Lower leg skin (tissue), 4 donors: ENCODE measurements at regions not wholly inside any gene's neighbourhood (a gene's known extent, or its start where the extent isn't known, plus 50 kb on each side); places are given as distances from the start of the nearest gene placed in this dataset.

Source experiments
- DNase-seq, 2 donors: peaks; one replicate each; pipeline ENCODE4 v3.0.0-alpha.2; 2019; ENCODE audit warnings: low spot score in 2 of 2
- H3K4me3 ChIP-seq: fragments of 200-600 bp; sonication (generic); 2 replicates; pipeline ENCODE4 v1.5.1; 2017; ENCODE audit warnings: mild to moderate bottlenecking, low read depth; ENCODE audit not compliant: poor library complexity, severe bottlenecking
- POLR2A ChIP-seq, 2 donors: fragments of 450-650 bp; IDR thresholded peaks; one replicate each; pipeline ENCODE4 v1.6.1; 2016 to 2017; ENCODE audit warnings: antibody characterized with exemption in 2 of 2, mild to moderate bottlenecking in 1 of 2, moderate library complexity in 1 of 2
- WGBS, 2 donors: methylation state at CpG; one replicate each; pipeline ENCODE4 v1.1.5; 2018; 5-methylcytosine and 5-hydroxymethylcytosine counted together
- intact Hi-C: fragments of 100-400 bp; cut with DNase I; formaldehyde crosslinking; loops from one replicate; pipeline ENCODE4 v1.15.0; 2023; ENCODE audit warnings: low total_unique reads
- TF ChIP-seq, protein P1 (sequence below), 3 donors: fragments of 450-650 bp; IDR thresholded peaks; one replicate each; pipeline ENCODE4 v1.5.1; 2016; ENCODE audit warnings: antibody characterized with exemption in 3 of 3, mild to moderate bottlenecking in 3 of 3, moderate library complexity in 2 of 3

DNA sequence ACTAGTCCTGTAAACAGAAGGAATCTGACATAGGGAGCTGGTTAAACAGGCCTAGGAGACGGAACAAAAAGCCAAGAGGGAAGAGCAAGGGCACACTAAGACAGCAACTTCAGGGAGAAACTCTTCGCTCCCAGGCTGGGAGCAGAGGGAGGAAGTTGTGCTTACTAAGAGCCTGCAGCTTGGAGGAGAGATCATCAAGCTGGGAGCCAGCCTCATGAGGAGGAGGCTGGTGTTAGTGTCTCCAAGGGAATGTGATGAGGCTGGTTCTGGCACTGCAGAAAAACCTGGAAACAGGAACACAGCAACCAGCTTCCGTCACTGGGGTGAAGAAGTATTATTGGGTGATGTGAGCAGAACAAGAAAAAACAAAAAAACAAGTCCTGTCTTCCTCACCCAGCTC is 1027.3 kb downstream of the UQCRFS1 start:
- no peak for DNase-seq
- TF ChIP-seq, protein P1, sequence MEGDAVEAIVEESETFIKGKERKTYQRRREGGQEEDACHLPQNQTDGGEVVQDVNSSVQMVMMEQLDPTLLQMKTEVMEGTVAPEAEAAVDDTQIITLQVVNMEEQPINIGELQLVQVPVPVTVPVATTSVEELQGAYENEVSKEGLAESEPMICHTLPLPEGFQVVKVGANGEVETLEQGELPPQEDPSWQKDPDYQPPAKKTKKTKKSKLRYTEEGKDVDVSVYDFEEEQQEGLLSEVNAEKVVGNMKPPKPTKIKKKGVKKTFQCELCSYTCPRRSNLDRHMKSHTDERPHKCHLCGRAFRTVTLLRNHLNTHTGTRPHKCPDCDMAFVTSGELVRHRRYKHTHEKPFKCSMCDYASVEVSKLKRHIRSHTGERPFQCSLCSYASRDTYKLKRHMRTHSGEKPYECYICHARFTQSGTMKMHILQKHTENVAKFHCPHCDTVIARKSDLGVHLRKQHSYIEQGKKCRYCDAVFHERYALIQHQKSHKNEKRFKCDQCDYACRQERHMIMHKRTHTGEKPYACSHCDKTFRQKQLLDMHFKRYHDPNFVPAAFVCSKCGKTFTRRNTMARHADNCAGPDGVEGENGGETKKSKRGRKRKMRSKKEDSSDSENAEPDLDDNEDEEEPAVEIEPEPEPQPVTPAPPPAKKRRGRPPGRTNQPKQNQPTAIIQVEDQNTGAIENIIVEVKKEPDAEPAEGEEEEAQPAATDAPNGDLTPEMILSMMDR (IDR thresholded peaks at IDR 0.05) = no peak
- no peak for TF ChIP-seq POLR2A (IDR thresholded peaks at IDR 0.05)
- WGBS, 2 donors = 44 to 53% methylated on average over 3 of the region's 3 CpGs
- intact Hi-C loops = no loop called here
- H3K4me3 ChIP-seq = no peak overlapping the region

DNA sequence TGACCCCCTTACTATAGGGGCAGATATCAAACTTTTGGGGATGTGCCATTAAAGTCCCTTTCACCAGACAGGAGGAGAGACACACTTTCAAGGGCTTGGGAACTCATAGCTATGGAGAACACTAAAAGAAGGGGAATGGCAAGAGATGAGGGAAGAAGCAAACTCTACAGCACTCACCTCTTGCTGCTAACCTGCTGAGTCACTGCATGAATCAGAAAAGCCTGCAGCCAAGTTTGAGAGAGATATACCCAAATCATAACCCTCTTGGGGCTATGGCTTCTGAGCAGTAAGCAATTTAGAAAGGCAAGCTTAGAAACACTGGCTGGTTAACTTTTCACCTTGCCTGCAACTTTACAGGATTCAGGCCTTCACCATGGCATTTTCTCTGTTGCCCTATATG is 1028.0 kb downstream of the UQCRFS1 start:
- H3K4me3 ChIP-seq = no peak overlapping the region
- no peak for TF ChIP-seq POLR2A (IDR thresholded peaks at IDR 0.05)
- DNase-seq = no peak
- intact Hi-C loops = no loop called here

DNA sequence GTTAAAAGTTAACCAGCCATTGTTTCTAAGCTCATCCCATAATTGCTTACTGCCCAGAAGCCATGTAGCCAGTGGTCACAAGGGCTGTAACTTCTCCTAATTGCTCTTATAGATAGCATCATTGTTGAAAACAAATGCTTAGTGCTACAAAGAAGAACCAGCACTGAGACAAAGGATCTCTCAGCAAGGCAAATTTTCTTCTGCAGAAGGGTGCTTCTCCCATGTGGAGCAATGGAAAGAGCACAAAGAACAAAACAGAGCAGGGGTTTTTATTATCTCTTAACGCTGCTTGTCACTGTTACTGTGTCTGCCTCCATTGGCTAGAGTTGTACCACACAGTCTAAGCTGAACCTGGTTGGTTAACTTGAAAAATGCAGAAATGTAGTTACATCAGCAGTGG is 1036.8 kb downstream of the UQCRFS1 start:
- TF ChIP-seq POLR2A (IDR thresholded peaks at IDR 0.05) = no peak
- TF ChIP-seq, protein P1 (IDR thresholded peaks at IDR 0.05) = no peak
- WGBS, 2 donors = 43 to 54% methylated on average over 1 of the region's 1 CpG
- intact Hi-C loops = no loop called here
- no peak overlapping the region for H3K4me3 ChIP-seq
- no peak for DNase-seq

DNA sequence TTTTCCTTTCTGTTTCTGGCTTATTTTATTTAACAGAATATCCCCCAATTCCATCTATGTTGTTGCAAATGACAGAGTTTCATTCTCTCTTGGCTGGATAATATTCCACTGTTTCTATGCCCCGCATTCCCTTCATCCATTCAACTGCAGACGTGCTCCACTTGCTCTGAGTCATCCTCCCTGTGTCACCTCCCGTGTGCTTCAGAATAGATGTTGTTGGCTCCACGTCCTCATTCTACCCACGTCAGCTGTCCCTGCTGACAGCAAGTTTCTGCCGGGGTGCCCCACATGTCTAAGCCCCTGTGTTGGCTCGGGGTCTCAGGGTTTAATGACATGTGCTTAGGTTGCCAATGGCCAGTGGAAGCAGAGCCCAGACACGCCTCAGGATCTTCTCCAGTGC is 1041.0 kb downstream of the UQCRFS1 start:
- TF ChIP-seq POLR2A (IDR thresholded peaks at IDR 0.05) = no peak
- TF ChIP-seq, protein P1 (IDR thresholded peaks at IDR 0.05) = no peak
- 83 to 84% methylated on average over 8 of the region's 8 CpGs for WGBS, 2 donors
- no peak overlapping the region for H3K4me3 ChIP-seq
- intact Hi-C loops = no loop called here
- no peak for DNase-seq

DNA sequence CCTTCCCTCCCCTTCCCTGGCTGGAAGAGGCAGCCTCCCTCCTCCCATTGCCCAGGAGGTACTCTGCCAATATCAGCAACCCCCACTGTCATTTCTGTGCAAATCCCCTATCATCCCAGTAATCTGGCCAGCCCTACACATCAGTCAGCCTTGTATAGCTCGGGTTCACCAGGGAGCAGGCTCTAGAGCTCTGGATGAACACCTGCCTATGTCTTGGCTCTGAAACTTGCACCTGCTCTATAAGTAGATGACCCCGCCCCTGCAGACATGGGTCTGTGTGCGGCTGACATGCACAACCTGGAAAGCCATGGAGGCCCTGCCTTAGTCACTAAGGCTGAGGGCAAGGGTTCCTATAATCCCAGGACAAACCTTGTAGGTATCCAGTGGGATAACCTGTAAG is 1042.9 kb downstream of the UQCRFS1 start:
- 51 to 53% methylated on average over 3 of the region's 3 CpGs for WGBS, 2 donors
- no peak for TF ChIP-seq POLR2A (IDR thresholded peaks at IDR 0.05)
- TF ChIP-seq, protein P1 (IDR thresholded peaks at IDR 0.05) = no peak
- intact Hi-C loops = no loop called here
- DNase-seq = no peak
- no peak overlapping the region for H3K4me3 ChIP-seq

DNA sequence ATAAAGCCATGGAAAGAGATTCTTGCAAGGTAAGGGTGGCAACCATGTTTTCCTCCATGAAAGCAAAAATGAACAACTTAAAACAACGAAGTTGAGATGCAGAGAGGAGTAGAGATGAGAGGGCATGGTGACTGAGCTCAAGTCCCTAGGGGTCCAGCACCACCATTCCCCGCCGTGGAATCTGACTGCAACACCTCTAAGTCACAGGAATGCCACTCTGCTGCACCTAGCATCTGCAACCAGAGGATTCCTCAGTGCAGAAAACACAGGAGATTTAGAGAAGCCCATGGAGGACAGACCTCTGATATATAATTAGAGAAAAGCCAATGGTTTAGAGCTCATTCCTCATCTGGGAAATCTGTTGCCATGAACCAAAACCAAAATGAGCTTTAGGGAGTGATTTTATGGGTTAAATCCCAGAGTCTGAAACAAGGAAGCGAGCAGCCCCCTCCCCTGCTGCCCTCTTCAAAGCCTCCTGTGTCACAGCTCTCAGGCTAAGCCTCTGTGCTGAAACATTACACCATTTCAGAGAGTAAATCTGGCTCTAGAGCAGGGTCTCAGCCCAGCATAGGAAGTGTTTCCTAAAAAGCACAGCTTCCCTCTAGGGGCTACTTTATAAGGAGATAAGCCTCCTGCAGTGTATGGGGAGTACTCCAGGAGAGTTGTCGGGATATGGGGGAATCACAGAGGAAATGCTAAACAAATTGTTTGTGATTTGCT is 1043.6 kb downstream of the UQCRFS1 start:
- 24 to 31% methylated on average over 5 of the region's 5 CpGs for WGBS, 2 donors
- H3K4me3 ChIP-seq = no peak overlapping the region
- no peak for DNase-seq
- intact Hi-C loops = no loop called here
- TF ChIP-seq, protein P1 (IDR thresholded peaks at IDR 0.05) = no peak
- TF ChIP-seq POLR2A (IDR thresholded peaks at IDR 0.05) = no peak
